ENCODE measurements at regions not wholly inside any gene's neighbourhood (a gene's known extent, or its start where the extent isn't known, plus 50 kb on each side); places are given as distances from the start of the nearest gene placed in this dataset.

DNA sequence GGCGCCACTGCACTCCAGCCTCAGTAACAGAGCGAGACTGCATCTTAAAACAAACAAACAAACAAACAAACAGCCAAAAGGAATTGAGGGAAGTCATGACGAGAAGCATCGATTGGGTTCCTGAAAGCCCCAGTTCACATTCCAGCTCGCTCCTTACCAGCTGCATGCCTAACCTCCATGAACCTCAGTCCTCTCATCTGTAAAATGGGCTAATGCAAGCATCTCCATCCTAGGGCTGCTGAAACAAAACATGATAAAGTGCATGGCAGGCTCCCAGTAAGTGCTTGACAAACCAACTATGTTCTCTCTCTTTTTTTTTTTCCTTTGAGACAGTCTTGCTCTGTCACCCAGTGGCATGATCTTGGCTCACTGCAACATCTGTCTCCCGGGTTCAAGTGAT, 79.7 kb upstream of the DISP3 start:
- no peaks in the 10 kb centered on the region for H3K27me3 ChIP-seq (replicated peaks; ENCODE audit: insufficient read depth)
- DNase-seq (ENCODE audit: low spot score) = no peak
- intact Hi-C loops (cut with DNase I) = no loop called here
- TF ChIP-seq POLR2AphosphoS5 (IDR thresholded peaks at IDR 0.05) (no peak), POLR2A (IDR thresholded peaks at IDR 0.05) (no peak)
- TF ChIP-seq, protein P1, sequence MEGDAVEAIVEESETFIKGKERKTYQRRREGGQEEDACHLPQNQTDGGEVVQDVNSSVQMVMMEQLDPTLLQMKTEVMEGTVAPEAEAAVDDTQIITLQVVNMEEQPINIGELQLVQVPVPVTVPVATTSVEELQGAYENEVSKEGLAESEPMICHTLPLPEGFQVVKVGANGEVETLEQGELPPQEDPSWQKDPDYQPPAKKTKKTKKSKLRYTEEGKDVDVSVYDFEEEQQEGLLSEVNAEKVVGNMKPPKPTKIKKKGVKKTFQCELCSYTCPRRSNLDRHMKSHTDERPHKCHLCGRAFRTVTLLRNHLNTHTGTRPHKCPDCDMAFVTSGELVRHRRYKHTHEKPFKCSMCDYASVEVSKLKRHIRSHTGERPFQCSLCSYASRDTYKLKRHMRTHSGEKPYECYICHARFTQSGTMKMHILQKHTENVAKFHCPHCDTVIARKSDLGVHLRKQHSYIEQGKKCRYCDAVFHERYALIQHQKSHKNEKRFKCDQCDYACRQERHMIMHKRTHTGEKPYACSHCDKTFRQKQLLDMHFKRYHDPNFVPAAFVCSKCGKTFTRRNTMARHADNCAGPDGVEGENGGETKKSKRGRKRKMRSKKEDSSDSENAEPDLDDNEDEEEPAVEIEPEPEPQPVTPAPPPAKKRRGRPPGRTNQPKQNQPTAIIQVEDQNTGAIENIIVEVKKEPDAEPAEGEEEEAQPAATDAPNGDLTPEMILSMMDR (IDR thresholded peaks at IDR 0.05) = no peak
- no peaks in the 10 kb centered on the region for H3K9me3 ChIP-seq
- no peaks in the 10 kb centered on the region for H3K4me1 ChIP-seq (replicated peaks)
- WGBS = 92% methylated on average over 6 of the region's 6 CpGs
- no peak overlapping the region for H3K27ac ChIP-seq
- no peaks in the 10 kb centered on the region for H3K36me3 ChIP-seq
- H3K4me3 ChIP-seq = no peak overlapping the region

DNA sequence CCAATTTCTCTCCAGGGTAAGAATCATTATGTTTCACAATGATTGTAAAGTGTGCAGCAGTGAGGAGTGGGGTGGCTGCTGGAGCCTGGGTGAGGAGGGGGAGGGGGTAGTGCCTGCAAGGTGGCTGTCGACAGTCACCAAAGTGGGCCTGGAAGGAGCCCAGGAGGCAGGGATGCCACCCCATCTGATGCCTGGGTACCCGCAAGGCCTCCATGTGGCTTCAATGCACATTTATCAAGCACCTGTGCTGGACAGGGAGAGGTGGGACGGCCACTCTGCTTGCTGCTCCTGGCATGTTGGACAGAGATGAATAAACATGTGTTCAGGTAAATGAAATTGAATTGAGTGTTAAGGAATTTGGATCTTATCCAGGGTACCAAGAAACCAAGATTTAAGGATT, 78.8 kb upstream of the DISP3 start:
- Histone ChIP-seq H3K4me3 (no peak overlapping the region), H3K9me3 (no peaks in the 10 kb centered on the region), H3K36me3 (no peaks in the 10 kb centered on the region), H3K27me3 (replicated peaks; ENCODE audit: insufficient read depth) (no peaks in the 10 kb centered on the region), H3K27ac (no peak overlapping the region), H3K4me1 (replicated peaks) (no peaks in the 10 kb centered on the region)
- no peak for DNase-seq (ENCODE audit: low spot score)
- intact Hi-C loops (cut with DNase I) = no loop called here
- 47% methylated on average over 3 of the region's 3 CpGs for WGBS
- TF ChIP-seq POLR2A (IDR thresholded peaks at IDR 0.05) (no peak), POLR2AphosphoS5 (IDR thresholded peaks at IDR 0.05) (no peak)
- TF ChIP-seq, protein P1 (IDR thresholded peaks at IDR 0.05) = no peak

DNA sequence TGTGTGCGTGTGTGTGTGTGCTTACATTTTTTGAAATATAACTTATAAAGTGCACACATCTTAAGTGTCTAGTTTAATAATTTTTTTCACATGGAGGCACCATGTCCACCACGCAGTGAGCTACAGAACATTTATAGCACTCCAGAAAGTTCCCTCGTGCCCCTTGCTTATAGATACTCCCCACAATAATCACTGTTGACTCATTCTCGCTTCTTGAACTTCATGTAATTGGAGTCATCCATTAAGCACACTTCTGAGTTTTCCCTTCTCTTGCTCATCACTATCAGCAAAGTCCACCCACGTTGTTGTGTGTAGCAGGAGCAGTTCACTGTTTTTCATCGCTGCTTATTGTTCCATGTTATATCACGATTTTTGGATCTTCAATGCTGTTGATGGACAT, 78.4 kb upstream of the DISP3 start:
- TF ChIP-seq, protein P1 (IDR thresholded peaks at IDR 0.05) = no peak
- TF ChIP-seq POLR2AphosphoS5 (IDR thresholded peaks at IDR 0.05) = no peak
- TF ChIP-seq POLR2A (IDR thresholded peaks at IDR 0.05) = no peak
- intact Hi-C loops (cut with DNase I) = no loop called here
- 69% methylated on average over 7 of the region's 7 CpGs for WGBS

DNA sequence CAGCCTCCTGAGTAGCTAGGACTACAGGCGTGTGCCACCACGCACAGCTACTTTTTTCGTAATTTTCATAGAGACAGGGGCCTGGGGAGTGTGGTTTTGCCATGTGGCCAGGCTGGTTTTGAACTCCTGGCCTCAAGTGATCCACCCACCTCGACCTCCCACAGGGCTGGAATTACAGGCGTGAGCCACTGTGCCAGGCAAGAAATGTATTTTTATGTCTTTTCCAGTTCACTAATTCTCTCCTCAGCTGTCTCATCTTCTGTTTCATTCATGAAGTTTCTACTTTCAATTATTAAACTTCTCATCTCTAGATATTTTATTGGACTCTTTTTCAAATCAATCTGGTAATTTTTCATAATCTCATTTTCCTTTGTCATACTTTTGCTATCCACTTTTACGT, 72.1 kb upstream of the DISP3 start:
- WGBS = 82% methylated on average over 6 of the region's 6 CpGs

More for the DNA sequence above, 78.4 kb upstream of the DISP3 start:
- no peaks in the 10 kb centered on the region for H3K9me3 ChIP-seq
- H3K4me3 ChIP-seq = no peak overlapping the region
- H3K27ac ChIP-seq = no peak overlapping the region
- H3K27me3 ChIP-seq (replicated peaks; ENCODE audit: insufficient read depth) = no peaks in the 10 kb centered on the region
- no peaks in the 10 kb centered on the region for H3K36me3 ChIP-seq
- no peak for DNase-seq (ENCODE audit: low spot score)
- no peaks in the 10 kb centered on the region for H3K4me1 ChIP-seq (replicated peaks)

More for the DNA sequence above, 72.1 kb upstream of the DISP3 start:
- Histone ChIP-seq H3K36me3 (no peaks in the 10 kb centered on the region), H3K4me3 (no peak overlapping the region), H3K27me3 (replicated peaks; ENCODE audit: insufficient read depth) (no peaks in the 10 kb centered on the region), H3K4me1 (replicated peaks) (no peaks in the 10 kb centered on the region), H3K27ac (no peak overlapping the region), H3K9me3 (no peaks in the 10 kb centered on the region)
- intact Hi-C loops (cut with DNase I) = no loop called here
- TF ChIP-seq POLR2A (IDR thresholded peaks at IDR 0.05) (no peak), POLR2AphosphoS5 (IDR thresholded peaks at IDR 0.05) (no peak)
- TF ChIP-seq, protein P1 (IDR thresholded peaks at IDR 0.05) = no peak
- no peak for DNase-seq (ENCODE audit: low spot score)
